ENCODE measurements at regions not wholly inside any gene's neighbourhood (a gene's known extent, or its start where the extent isn't known, plus 50 kb on each side); places are given as distances from the start of the nearest gene placed in this dataset.

DNA sequence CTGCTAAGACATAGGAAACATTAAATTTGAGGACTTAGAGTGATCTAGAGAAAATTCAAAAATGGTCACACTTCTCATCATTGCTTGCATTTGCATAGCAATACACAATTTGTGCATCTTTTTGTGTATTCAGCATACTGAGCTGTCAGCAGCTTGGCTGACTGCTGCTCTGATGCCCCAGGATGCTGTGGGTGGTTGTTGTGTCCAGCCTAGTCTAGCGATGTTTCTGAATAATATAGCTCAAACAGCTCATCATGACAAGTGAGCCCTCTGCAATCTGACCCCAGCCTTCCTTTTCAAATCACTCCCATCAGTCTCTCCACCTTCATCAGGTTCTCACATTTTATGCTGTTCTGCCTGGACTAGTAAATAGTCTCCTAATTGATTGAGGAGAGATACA is 483.7 kb upstream of the SPHKAP start:
- TF ChIP-seq, protein P1, sequence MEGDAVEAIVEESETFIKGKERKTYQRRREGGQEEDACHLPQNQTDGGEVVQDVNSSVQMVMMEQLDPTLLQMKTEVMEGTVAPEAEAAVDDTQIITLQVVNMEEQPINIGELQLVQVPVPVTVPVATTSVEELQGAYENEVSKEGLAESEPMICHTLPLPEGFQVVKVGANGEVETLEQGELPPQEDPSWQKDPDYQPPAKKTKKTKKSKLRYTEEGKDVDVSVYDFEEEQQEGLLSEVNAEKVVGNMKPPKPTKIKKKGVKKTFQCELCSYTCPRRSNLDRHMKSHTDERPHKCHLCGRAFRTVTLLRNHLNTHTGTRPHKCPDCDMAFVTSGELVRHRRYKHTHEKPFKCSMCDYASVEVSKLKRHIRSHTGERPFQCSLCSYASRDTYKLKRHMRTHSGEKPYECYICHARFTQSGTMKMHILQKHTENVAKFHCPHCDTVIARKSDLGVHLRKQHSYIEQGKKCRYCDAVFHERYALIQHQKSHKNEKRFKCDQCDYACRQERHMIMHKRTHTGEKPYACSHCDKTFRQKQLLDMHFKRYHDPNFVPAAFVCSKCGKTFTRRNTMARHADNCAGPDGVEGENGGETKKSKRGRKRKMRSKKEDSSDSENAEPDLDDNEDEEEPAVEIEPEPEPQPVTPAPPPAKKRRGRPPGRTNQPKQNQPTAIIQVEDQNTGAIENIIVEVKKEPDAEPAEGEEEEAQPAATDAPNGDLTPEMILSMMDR (IDR thresholded peaks at IDR 0.05) = no peak
- no peak for TF ChIP-seq POLR2A (IDR thresholded peaks at IDR 0.05)
